ENCODE measurements at regions not wholly inside any gene's neighbourhood (a gene's known extent, or its start where the extent isn't known, plus 50 kb on each side); places are given as distances from the start of the nearest gene placed in this dataset.
"Not testable (repeated sequence)": the region's sequence is repeated elsewhere in the genome, so short reads cannot be mapped to it uniquely, and the experiment has no call there.

DNA sequence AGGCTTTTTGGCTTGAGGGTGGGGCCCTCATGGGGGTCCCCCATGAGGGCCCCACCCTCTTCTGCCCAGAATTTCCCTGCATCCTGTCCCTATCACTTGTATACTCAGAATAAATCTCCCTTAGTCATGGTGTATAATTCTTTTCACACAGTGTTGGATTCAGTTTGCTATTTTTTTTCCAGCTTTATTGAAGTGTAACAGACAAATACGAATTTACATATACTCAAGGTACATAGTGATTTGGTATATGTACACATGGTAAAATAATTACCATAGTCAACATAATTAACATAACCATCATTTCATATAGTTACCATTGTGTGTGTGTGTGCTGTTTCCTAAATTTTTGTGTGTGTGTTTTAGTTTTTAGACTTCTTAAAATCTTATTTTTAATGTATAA is 289.4 kb downstream of the CNTNAP3B start:
- DNase-seq (ENCODE audit: extremely low read depth in 1 of 2, low read depth in 1 of 2): not testable (repeated sequence)

DNA sequence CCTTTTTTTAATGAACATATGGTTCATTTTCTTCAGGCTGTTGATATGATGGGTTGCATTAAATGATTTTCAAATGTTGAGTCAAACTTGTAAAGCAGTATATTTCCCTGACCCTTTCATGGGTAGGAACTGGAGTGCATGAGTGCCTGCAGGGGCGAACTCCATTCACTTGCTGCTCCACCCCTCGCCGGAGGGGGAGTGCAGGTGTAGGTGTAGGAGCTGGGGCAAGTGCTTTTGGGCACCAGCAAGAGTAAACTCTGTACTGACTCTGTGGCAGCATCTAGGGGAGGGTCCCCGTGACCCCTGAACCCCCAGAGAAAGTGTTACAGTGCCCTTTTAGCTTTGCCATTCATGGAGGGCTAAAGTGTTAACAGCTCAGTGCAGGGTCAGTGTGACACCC is 290.3 kb downstream of the CNTNAP3B start:
- not testable (repeated sequence) for DNase-seq (ENCODE audit: extremely low read depth in 1 of 2, low read depth in 1 of 2)

- not testable (repeated sequence) for DNase-seq (ENCODE audit: extremely low read depth in 1 of 2, low read depth in 1 of 2)
Observed at GRCh38 chr9:41838562-41838851, 290.7 kb downstream of the CNTNAP3B start.

DNA sequence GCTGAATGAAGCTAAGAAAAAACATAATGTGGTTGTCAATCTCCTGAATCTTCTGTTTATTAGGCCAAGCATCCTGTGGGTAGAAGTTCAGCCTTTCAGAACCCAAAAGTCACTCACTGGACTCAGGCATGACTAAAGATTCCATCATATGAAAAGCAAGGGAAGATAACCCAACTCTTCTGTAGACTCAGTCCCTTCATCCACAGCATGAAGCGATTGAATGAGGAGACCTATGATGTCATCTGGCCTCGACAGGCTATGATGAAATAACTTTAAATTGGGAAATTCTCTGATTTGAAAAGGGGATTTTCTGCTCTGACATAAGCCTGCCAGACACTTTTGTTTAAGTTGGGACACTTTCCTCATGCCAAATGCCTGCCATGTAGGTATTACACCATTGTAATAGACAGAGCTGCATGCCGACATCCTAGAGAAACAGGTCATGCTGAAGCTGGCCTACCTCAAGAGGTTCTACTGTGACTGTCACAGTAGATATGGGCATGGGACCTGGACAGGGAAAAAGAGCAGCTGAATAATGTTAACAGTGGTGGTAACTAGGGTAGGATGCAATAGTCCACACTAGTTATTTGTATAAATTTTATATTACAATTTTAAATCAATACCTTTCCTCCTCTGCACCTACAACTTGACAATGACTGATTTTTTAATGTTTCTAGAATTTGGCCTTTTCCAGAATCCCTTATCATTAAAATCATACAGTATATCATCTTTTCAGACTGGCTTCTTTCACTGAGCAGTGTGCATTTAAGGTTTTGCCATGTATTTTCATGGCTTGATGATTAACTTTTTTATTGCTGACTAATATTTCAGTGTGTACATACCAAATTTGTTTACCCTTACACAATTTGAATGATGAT is 291.3 kb downstream of the CNTNAP3B start:
- not testable (repeated sequence) for DNase-seq (ENCODE audit: extremely low read depth in 1 of 2, low read depth in 1 of 2)

DNA sequence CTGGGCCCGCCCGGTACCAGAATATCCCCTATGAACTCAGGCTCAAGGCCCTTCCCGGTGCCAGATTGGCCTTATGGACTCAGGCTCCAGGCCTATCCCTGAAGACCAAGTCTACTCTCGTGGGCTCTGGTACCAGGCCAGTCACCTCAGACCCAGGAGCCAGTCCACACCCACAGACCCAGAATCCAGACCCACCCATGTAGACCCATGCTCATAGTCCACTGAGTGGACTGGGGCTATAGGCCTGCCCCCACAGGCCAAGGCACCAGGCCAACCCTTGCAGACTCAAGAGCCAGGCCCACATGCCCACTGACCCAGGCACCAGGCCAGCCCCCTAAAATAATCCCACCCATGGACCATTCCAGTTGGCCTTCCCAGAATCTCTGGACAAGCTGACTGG is 296.1 kb downstream of the CNTNAP3B start:
- DNase-seq (ENCODE audit: extremely low read depth in 1 of 2, low read depth in 1 of 2): not testable (repeated sequence)

DNA sequence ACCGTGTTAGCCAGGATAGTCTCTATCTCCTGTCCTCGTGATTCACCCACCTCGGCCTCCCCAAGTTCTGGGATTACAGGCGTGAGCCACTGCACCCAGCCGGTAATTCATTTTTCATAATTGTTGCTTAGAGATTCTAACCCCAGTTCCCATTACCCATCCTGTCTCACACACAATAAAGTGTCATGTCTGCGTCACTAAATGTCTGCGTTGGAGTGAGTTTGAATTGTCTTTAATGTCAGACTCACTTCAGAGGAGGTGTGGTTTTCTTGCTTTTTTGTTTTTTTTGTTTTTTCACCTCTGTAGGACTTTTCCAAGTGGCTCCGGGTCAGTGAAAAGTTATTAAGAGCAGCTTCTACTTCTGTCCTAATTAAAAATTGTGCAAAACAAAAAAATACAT is 304.5 kb downstream of the CNTNAP3B start:
- not testable (repeated sequence) for DNase-seq (ENCODE audit: extremely low read depth in 1 of 2, low read depth in 1 of 2)

- not testable (repeated sequence) for DNase-seq (ENCODE audit: extremely low read depth in 1 of 2, low read depth in 1 of 2)
Observed at GRCh38 chr9:41802706-41803105, 326.5 kb downstream of the CNTNAP3B start.

- not testable (repeated sequence) for DNase-seq (ENCODE audit: extremely low read depth in 1 of 2, low read depth in 1 of 2)
Observed at GRCh38 chr9:41798684-41799083, 330.5 kb downstream of the CNTNAP3B start.

DNA sequence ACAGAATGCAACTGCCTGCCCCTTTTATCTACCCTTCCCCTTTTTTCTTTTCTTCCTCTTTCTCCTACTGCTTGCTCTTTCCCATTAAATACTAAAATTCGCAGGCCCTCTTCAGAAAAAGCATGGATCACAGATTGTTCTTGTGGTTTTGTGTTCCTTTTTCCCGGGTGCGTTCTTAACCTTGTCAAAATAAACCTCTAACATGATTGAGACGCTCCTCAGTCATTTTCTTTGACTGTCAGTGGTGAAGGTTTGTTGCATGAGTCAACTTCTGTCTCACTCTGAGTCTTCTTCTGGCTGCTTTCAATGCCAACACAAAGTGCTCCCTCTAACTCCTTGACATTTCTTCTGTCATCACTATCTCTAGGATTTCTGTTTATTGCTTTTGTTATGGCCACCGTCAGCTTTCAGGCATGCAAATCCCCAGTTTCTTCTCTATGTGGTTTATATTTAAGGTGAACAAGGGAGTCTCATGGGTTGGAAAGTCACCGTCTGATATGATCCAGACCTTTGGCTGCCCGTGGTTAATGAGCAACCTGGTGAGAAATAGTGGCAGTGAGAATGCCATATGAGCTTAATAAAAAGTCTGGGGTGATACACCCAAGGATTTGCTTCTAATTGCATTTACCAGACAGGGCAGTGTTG is 338.4 kb downstream of the CNTNAP3B start:
- DNase-seq (ENCODE audit: extremely low read depth in 1 of 2, low read depth in 1 of 2): not testable (repeated sequence)

DNA sequence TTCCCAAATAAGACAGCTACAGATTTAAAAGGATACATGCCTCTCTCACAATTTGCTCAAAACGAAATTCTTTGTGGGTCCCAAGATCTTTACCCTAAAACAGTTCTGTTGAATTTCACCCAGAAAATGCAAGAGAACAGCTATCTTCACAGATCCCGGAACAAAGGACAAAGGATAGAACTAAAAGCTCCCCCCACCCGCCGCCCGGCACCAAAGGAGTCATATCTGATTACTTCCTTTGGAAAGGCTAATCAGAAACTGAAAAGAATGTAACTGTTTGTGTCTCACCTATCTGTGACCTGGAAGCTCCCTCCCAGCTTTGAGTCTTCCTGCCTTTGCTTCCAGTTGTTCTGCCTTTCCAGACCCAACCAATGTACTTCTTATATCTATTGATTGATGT is 339.2 kb downstream of the CNTNAP3B start:
- DNase-seq (ENCODE audit: extremely low read depth in 1 of 2, low read depth in 1 of 2): not testable (repeated sequence)

DNA sequence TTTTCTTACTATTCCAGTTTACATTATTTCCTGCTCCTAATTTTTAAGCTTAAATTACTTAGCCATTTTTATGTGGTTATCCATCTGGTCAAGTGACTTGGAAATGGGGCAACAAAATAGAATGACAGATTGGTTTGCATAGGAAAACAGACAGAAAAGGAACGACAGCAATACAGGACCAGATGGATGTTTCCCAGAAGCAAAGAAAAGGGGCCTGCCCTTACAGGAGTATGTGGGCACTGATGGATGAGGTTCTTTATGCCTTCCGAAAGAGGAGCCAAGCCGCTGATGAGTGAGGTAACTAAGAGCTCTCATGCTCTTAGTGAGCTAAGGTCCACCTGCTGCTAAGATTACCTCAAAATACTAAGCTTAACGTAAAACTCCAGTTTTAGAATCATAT is 339.8 kb downstream of the CNTNAP3B start:
- DNase-seq (ENCODE audit: extremely low read depth in 1 of 2, low read depth in 1 of 2): not testable (repeated sequence)

GRCh38 chr9:41787951-41788350 is 341.3 kb downstream of the CNTNAP3B start:
- DNase-seq (ENCODE audit: extremely low read depth in 1 of 2, low read depth in 1 of 2): not testable (repeated sequence)

GRCh38 chr9:41787270-41787669 is 342.0 kb downstream of the CNTNAP3B start:
- DNase-seq (ENCODE audit: extremely low read depth in 1 of 2, low read depth in 1 of 2): not testable (repeated sequence)

- DNase-seq (ENCODE audit: extremely low read depth in 1 of 2, low read depth in 1 of 2): not testable (repeated sequence)
Observed at GRCh38 chr9:41784006-41784405, 345.2 kb downstream of the CNTNAP3B start.

GRCh38 chr9:41783070-41783810 is 346.0 kb downstream of the CNTNAP3B start:
- DNase-seq (ENCODE audit: extremely low read depth in 1 of 2, low read depth in 1 of 2): not testable (repeated sequence)

DNA sequence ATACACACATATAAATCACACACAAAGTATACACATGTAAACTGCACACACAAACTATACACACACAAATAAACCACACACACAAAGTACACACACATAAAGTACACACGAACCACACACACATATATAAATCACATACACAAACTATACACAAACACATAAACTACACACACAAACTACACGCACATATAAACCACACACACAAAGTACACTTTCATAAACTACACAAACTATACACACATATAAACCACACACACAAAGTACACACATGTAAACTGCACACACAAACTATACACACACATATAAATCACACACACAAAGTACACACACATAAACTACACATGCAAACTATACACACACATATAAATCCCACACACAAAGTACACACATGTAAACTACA is 347.3 kb downstream of the CNTNAP3B start:
- not testable (repeated sequence) for DNase-seq (ENCODE audit: extremely low read depth in 1 of 2, low read depth in 1 of 2)

DNA sequence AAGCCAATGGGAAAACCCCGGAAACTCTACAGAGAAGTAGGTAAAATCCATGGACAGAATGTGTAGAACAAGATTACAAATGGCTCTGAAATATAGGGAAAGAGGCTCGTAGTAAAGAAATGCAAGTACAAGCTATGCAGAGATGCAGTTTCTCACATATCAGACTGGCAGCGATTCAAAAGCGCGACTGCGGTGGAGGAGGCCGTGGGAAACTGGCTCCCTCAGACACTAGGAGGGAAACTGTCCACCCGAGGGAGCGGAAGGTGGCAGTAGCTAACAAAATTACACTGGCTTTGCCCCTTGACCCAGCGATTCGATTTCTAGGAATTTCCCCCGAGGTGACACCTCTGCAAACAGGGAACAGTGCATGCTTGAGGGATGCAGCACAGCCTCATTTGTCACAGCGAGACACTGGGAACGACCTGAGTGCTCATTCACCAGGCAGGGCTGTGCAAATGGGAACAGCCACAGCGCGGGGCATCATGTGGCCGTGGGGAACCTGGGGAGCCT is 349.3 kb downstream of the CNTNAP3B start:
- DNase-seq (ENCODE audit: extremely low read depth in 1 of 2, low read depth in 1 of 2): not testable (repeated sequence)

DNA sequence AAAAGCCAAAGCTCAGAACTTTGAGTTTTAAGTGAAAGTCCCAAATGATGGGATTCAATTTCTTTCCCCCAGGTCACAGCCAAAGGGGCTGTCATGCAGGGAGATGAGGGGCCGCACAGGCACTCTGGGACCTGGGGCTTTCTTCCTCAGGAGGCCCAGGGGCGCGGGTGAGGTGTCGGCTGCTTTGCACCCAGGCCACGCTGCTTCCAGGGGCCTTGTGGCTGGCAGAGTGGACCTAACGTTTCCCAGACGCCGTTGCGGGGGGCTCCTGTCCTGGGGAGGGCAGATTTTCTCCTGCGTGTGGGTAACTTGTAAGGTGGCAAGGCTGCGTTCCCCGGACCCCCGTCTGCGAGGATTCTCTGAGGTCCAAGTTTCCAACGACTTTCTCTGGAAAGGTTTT is 350.0 kb downstream of the CNTNAP3B start:
- not testable (repeated sequence) for DNase-seq (ENCODE audit: extremely low read depth in 1 of 2, low read depth in 1 of 2)

DNA sequence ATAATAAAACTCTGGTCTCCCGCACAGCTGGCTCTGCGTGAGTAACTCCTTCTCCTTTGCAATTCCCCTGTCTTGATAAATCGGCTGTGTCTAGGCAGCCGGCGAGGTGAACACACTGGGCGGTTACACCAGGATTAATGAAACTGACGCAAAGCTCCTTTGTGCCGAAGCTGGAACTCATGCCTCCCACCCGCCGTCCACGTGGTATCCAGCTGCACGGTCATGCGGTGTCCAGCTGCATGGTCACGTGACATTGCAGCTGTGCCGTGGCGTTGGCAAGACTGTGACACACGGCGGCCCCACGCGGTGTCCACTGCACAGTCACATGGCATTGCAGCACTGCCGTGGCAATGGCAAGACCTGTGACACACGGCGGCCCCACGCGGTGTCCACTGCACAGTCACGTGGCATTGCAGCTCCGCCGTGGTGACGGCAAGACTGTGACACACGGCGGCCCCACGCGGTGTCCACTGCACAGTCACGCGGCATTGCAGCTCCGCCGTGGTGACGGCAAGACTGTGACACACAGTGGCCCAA is 350.6 kb downstream of the CNTNAP3B start:
- not testable (repeated sequence) for DNase-seq (ENCODE audit: extremely low read depth in 1 of 2, low read depth in 1 of 2)

- DNase-seq (ENCODE audit: extremely low read depth in 1 of 2, low read depth in 1 of 2): not testable (repeated sequence)
Observed at GRCh38 chr9:41777536-41777935, 351.7 kb downstream of the CNTNAP3B start.

DNA sequence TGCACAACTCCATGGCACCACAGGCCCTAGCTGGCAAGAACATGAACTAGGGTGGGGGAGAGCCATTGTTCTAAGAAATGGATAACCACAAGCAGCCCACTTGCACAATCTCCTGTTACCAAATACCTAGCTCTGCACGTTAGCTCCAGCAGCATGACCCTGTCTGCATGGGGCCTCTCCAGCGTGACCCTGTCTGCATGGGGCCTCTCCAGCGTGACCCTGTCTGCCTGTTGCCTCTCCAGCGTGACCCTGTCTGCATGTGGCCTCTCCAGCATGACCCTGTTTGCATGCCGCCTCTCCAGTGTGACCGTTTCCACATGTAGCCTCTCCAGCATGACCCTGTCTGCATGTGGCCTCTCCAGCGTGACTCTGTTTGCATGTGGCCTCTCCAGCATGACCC is 356.7 kb downstream of the CNTNAP3B start:
- not testable (repeated sequence) for DNase-seq (ENCODE audit: extremely low read depth in 1 of 2, low read depth in 1 of 2)
